ENCODE measurements at regions not wholly inside any gene's neighbourhood (a gene's known extent, or its start where the extent isn't known, plus 50 kb on each side); places are given as distances from the start of the nearest gene placed in this dataset.

GRCh38 chr2:196248467-196249094 is 77.2 kb upstream of the STK17B start:
- no peak overlapping the region for H3K4me3 ChIP-seq (replicated peaks in 1 of 3; ENCODE audit: insufficient read depth in 1 of 3, low read depth in 1 of 3, low read length in 3 of 3)
- no peak for TF ChIP-seq GATA2 (IDR thresholded peaks at IDR 0.05; ENCODE audit: insufficient read depth, insufficient read length, low read depth, low read length)
- TF ChIP-seq CTCF (IDR thresholded peaks at IDR 0.05; ENCODE audit: extremely low read depth in 1 of 2, insufficient read depth in 1 of 2, low read depth in 1 of 2, low read length in 2 of 2): no peak
- no peak for TF ChIP-seq MAX (IDR thresholded peaks at IDR 0.05; ENCODE audit: insufficient read depth, insufficient read length)
- no peak for TF ChIP-seq FOS (IDR thresholded peaks at IDR 0.05; ENCODE audit: borderline replicate concordance, insufficient read depth, low read length)
- no peak for TF ChIP-seq POLR2AphosphoS5 (IDR thresholded peaks at IDR 0.05; ENCODE audit: insufficient read depth, low read depth, low read length)
- no peak for TF ChIP-seq EZH2 (IDR thresholded peaks at IDR 0.05; ENCODE audit: borderline replicate concordance, low read depth, low read length, severe bottlenecking)
- no peak for TF ChIP-seq JUN (IDR thresholded peaks at IDR 0.05; ENCODE audit: borderline replicate concordance, insufficient read depth, insufficient read length, low read depth)
- TF ChIP-seq POLR2A (IDR thresholded peaks at IDR 0.05; ENCODE audit: low read depth, low read length): no peak
- no peak for TF ChIP-seq MYC (IDR thresholded peaks at IDR 0.05; ENCODE audit: low read depth, low read length)
- H3K79me2 ChIP-seq (ENCODE audit: control insufficient read depth, insufficient read depth, low read length): no peaks in the 10 kb centered on the region
- no peak overlapping the region for H3K27ac ChIP-seq (ENCODE audit: insufficient read depth, low read depth, low read length)
- H3K36me3 ChIP-seq (ENCODE audit: control insufficient read depth in 2 of 2, extremely low read depth in 1 of 2, insufficient read depth in 2 of 2, low read length in 2 of 2): peaks cover 12 to 41% of the 10 kb centered on the region in 2 experiments
- no TSS peak for BruUV-seq (replicated peaks)
- intact Hi-C loops (cut with micrococcal nuclease) (no loop called here), dilution Hi-C loops (cut with MboI; ENCODE audit: extremely low pct_ligation_motif_present, low sequenced_read_pairs) (no loop called here)
- H4K20me1 ChIP-seq (replicated peaks; ENCODE audit: control insufficient read depth, extremely low read depth, insufficient read depth, low read length): no peaks in the 10 kb centered on the region
- FAIRE-seq: no peak
- peaks cover 4% of the 10 kb centered on the region for H3K4me1 ChIP-seq (ENCODE audit: control insufficient read depth, extremely low read depth, insufficient read depth, low read length)
- ChIA-PET CTCF (interaction anchor here (0.6 to 2.4 kb wide), 6 partner anchors 8 to 205 kb away, joined by 3 to 9 read pairs (median 4); no protein-coding TSS in a partner anchor), POLR2A (no interaction called here)
- no peak overlapping the region for H3K9ac ChIP-seq (replicated peaks; ENCODE audit: extremely low read depth, insufficient read depth, low read length)
- no peak for DNase-seq (ENCODE audit: low read depth, low spot score)
- no peak overlapping the region for H3K4me2 ChIP-seq (ENCODE audit: insufficient read depth, low read length)
- H3K9me1 ChIP-seq (replicated peaks; ENCODE audit: control insufficient read depth, extremely low read depth, insufficient read depth, low read length): no peaks in the 10 kb centered on the region
- no peak overlapping the region for H2AFZ ChIP-seq (ENCODE audit: low read depth, low read length)
- H3K9me3 ChIP-seq (replicated peaks; ENCODE audit: control insufficient read depth, insufficient read depth, low read length): no peaks in the 10 kb centered on the region
- H3K27me3 ChIP-seq (ENCODE audit: control insufficient read depth in 2 of 2, insufficient read depth in 2 of 2, low read length in 2 of 2): no peaks in the 10 kb centered on the region

Data from endothelial cell of umbilical vein (primary cell).